ENCODE measurements at regions not wholly inside any gene's neighbourhood (a gene's known extent, or its start where the extent isn't known, plus 50 kb on each side); places are given as distances from the start of the nearest gene placed in this dataset.

DNA sequence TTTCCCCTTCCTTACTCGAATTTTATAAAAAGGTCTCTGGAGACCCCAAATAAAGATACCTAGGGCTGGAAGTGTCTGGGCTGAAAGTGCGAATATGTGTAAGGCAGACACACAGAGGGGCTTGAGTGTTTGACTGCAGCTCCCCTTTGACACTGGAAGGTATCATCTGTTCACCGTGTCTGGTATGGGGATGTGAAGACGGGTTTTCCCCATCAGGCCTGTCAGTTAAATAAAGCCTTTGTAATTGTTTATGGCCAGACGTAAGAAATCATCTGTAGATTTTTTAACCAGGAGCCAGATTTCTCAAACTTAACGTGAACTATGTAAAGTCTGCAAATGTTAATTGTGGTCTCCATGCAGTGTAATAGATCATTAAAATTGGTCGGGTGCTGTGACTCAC is 1173.4 kb downstream of the AMY1C start:
- TF ChIP-seq, protein P1, sequence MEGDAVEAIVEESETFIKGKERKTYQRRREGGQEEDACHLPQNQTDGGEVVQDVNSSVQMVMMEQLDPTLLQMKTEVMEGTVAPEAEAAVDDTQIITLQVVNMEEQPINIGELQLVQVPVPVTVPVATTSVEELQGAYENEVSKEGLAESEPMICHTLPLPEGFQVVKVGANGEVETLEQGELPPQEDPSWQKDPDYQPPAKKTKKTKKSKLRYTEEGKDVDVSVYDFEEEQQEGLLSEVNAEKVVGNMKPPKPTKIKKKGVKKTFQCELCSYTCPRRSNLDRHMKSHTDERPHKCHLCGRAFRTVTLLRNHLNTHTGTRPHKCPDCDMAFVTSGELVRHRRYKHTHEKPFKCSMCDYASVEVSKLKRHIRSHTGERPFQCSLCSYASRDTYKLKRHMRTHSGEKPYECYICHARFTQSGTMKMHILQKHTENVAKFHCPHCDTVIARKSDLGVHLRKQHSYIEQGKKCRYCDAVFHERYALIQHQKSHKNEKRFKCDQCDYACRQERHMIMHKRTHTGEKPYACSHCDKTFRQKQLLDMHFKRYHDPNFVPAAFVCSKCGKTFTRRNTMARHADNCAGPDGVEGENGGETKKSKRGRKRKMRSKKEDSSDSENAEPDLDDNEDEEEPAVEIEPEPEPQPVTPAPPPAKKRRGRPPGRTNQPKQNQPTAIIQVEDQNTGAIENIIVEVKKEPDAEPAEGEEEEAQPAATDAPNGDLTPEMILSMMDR (IDR thresholded peaks at IDR 0.05; ENCODE audit: low read depth), result no peak

DNA sequence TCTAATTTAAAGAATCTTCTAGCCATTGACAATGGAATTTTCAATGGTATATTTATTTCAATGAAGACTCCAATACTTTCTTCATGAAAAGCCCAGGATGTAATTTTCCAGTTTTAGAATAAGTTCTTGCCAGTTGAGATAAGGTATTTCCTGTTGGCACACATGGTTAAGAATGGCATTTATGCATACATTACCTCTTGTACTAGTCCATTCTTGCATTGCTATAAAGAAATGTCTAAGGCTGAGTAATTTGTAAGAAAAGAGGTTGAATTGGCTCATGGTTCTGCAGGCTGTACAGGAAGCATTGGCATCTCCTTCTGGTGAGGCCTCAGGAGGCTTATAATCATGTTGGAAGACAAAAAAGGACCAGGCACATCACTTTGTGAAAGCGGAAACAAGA is 1179.6 kb downstream of the AMY1C start:
- TF ChIP-seq, protein P1 (IDR thresholded peaks at IDR 0.05; ENCODE audit: low read depth), result no peak

DNA sequence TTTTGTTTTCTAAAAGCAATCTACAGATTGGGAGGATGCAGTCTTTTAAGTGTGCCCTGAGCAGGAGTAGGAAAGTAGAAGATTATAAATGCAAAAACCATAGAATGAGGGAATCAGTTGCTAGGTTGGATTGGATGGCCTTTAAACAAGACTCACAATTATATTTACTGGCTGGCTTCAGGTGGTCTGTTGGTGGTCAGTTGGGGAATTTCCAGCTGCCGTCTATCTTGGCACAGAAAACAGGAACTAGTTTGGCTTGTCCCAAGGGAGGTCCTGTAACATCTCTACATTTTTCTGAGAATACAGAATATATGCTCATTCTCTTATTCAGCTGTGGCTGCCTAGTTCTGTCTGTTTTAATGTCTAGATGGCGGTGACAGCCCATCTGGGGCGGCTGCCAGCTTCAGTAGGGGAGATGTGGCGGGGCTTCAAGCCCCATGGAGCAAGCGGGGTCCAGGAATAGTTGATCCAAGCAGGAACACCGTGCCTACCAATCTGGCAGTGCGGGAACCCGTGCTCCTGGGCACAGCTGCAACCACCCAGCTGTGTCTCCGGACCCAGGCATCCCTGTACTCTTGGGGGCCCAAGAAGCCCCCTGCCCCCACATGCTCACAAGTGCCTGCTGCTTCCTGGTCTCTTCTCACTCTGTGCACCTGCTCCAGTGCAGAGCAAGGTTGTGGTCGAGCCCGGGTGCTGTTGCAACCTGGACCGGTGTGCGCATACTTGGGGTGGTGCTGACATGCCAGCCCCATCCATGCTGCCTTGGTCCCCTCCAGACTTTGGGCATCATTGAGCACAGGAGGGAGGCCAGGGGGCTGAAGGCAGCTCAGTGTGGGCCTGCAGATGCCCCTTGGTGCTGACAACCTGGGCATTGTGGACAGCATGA is 1182.6 kb downstream of the AMY1C start:
- TF ChIP-seq, protein P1 (IDR thresholded peaks at IDR 0.05; ENCODE audit: low read depth), result no peak

DNA sequence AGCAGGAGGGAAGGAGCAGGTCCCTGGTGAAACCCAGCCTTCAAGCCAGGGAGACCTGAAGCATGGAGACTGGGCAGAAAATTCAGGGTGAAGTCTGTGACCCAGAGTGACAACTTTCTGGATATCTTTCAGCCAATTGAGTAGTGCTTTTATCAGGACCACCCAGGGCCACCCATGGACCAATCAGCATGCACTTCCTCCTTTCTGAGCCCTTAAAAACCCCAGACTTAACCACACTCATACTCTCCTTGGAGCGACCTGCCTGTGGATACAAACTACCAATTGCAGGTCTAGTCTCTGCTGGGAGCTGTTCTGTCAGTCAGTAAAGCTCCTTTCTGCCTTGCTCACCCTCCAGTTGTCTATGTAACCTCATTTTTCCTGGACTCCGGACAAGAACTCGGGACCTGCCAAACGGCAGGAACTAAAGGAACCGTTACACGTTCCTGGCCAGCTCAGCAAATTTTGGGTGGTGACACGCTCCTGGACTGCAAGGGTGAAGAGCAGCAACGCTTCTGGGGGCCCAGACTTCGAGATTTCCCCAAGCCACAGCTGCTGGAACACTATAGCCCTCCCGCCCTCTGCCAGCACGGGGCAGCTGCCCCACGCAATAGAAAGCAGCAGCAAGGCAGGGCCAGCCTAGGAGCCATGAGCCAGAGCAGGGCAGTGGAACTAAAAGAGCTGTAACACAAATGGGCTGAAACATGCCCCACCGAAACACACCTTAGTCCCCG is 1183.4 kb downstream of the AMY1C start:
- TF ChIP-seq, protein P1 (IDR thresholded peaks at IDR 0.05; ENCODE audit: low read depth), result no peak

DNA sequence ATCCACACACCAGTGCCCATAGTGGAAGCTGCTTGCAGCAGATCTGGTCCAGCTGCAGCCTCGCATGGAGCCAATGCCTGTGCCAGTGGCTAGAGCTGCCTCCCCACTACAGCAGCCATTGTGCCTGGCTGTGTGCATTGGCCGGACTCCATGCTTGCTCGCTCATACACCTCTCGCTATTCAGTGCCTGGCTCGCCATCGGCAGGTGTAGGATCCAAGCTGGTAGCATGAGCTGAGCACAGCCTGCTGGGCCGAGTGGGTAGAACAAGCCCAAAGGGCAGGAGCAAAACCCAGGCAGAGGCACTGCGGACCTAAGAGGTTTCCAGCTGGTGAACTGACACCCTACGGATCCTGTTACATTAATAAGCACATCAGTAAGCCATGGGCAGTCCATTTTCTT is 1184.1 kb downstream of the AMY1C start:
- TF ChIP-seq, protein P1 (IDR thresholded peaks at IDR 0.05; ENCODE audit: low read depth), result no peak

DNA sequence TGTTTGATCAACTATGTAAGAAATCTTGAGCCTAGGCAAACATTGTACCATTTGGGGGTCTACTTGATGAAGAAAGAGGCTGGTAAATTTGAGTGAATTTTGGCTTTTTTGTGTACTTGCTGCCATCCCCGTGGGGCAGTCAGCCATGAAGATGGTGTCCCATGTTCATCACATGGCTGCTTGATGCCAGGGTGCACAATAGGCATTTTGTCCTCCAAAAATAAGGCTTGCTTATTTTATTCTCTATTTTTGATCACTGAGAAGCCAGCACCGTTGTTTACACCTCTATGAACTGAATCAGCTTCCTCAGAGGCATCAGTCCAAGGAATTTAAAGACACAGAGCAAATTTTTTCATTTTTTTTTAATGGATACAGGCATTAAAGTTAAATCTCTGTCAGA is 1195.7 kb downstream of the AMY1C start:
- TF ChIP-seq, protein P1 (IDR thresholded peaks at IDR 0.05; ENCODE audit: low read depth), result no peak

DNA sequence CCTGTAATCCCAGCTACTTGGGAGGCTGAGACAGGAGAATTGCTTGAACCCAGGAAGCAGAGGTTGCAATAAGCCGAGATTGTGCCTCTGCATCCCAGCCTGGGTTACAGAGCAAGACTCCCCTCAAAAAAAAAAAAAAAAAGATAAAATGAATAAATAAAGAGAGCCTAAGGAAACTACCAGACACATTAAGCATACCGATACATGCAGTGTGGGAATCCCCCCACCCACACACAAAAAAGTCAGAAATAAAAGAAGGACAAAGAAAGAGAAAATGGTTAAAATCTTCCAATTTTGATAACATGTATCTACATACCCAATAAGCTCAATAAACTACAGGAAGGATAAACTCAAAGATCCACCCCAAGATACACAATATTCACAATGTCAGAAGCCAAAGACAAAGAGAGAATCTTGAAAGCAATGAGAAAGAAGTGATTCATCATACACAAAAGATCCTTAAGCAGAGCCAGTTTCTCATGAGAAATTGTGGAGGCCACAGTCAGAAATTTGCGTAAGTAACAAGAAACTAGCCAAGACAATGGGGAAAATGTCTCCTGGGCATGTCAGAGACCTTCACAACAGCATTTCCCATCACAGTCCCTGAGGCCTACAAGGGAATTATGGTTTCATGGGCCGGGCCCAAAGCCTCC is 1197.0 kb downstream of the AMY1C start:
- TF ChIP-seq, protein P1 (IDR thresholded peaks at IDR 0.05; ENCODE audit: low read depth), result no peak
